Lung (tissue), 11 donors: ENCODE measurements at regions not wholly inside any gene's neighbourhood (a gene's known extent, or its start where the extent isn't known, plus 50 kb on each side); places are given as distances from the start of the nearest gene placed in this dataset.
"Not testable (repeated sequence)": the region's sequence is repeated elsewhere in the genome, so short reads cannot be mapped to it uniquely, and the experiment has no call there.

ENCODE experiments used
- ATAC-seq: fragments of 200-7000 bp; cut with Tn5 transposase; one replicate; pipeline ENCODE4 v1.9.1; 2020; ENCODE audit warnings: moderate number of reproducible peaks; ENCODE audit not compliant: insufficient read depth, low FRiP score
- DNase-seq, 3 donors: peaks; one replicate each; pipeline ENCODE4 v3.0.0-alpha.2; 2013 to 2017
- H3K27ac ChIP-seq, 2 donors: one replicate each; pipeline ENCODE4 v1.5.1; 2013; ENCODE audit warnings: mild to moderate bottlenecking in 2 of 2, moderate library complexity in 2 of 2, control low read depth in 1 of 2, inconsistent platforms in 1 of 2, low read depth in 1 of 2, low read length in 1 of 2
- H3K27me3 ChIP-seq, 3 donors: one replicate each; pipeline ENCODE4 v1.5.1; 2013; ENCODE audit warnings: low read length in 2 of 3; ENCODE audit not compliant: control insufficient read depth in 3 of 3, insufficient read depth in 3 of 3
- H3K36me3 ChIP-seq, 4 donors: one replicate each; pipeline ENCODE4 v1.5.1; 2013; ENCODE audit warnings: low read length in 4 of 4, mild to moderate bottlenecking in 1 of 4, moderate library complexity in 1 of 4; ENCODE audit not compliant: control insufficient read depth in 4 of 4, insufficient read depth in 4 of 4
- H3K4me1 ChIP-seq, 5 donors: one replicate each; pipeline ENCODE4 v1.5.1; 2013; ENCODE audit warnings: low read length in 5 of 5, mild to moderate bottlenecking in 2 of 5, moderate library complexity in 1 of 5; ENCODE audit not compliant: control insufficient read depth in 5 of 5, insufficient read depth in 5 of 5
- H3K4me3 ChIP-seq: one replicate; pipeline ENCODE4 v1.5.1; 2013; ENCODE audit warnings: mild to moderate bottlenecking, control low read depth, moderate library complexity
- H3K9ac ChIP-seq, 2 donors: one replicate each; pipeline ENCODE4 v1.5.1; 2013; ENCODE audit warnings: low read length in 2 of 2, control low read depth in 1 of 2; ENCODE audit not compliant: insufficient read depth in 1 of 2
- H3K9me3 ChIP-seq, 4 donors: one replicate each; pipeline ENCODE4 v1.5.1; 2013; ENCODE audit warnings: low read length in 3 of 4, mild to moderate bottlenecking in 1 of 4, moderate library complexity in 1 of 4; ENCODE audit not compliant: control insufficient read depth in 4 of 4, insufficient read depth in 3 of 4
- CTCF ChIP-seq: IDR thresholded peaks from 2 replicates; pipeline ENCODE4 v1.5.1; 2012; ENCODE audit warnings: mild to moderate bottlenecking; ENCODE audit errors: control extremely low read depth, extremely low read depth
- WGBS, 2 donors: extraction: QIAGEN DNeasy Blood & Tissue Kit; methylation state at CpG; one replicate each; pipeline ENCODE4 v1.1.7; 2013; 5-methylcytosine and 5-hydroxymethylcytosine counted together
- donor health status: control.
- donor health status: control.
- donor health status: Bipolar disorder and iron deficiency.
- donor health status: healthy.
- donor health status: DM: yes; HTN: yes; CAD: no.

GRCh38 chr13:19074519-19074918, 107.1 kb downstream of the TUBA3C start:
- no peak for DNase-seq
- WGBS, 2 donors: 85 to 89% methylated on average over 8 of the region's 8 CpGs
- H3K27me3 ChIP-seq: no peaks in the 10 kb centered on the region

GRCh38 chr13:19074106-19074505, 107.5 kb downstream of the TUBA3C start:
- H3K4me1 ChIP-seq, H3K4me3 ChIP-seq, H3K27me3 ChIP-seq, H3K27ac ChIP-seq, DNase-seq, H3K9me3 ChIP-seq, H3K36me3 ChIP-seq, H3K9ac ChIP-seq, ATAC-seq: not testable (repeated sequence)
- WGBS, 2 donors: 77 to 83% methylated on average over 6 of the region's 6 CpGs

More at GRCh38 chr13:19074519-19074918, 107.1 kb downstream of the TUBA3C start:
- Histone ChIP-seq H3K9ac (no peak overlapping the region), H3K9me3 (peaks cover 0 to 9% (median 3%) of the 10 kb centered on the region in 4 donors), H3K27ac (no peak overlapping the region), H3K36me3 (no peaks in the 10 kb centered on the region), H3K4me3 (no peak overlapping the region), H3K4me1 (no peaks in the 10 kb centered on the region)
- TF ChIP-seq CTCF: no peak
- no peak for ATAC-seq

DNA sequence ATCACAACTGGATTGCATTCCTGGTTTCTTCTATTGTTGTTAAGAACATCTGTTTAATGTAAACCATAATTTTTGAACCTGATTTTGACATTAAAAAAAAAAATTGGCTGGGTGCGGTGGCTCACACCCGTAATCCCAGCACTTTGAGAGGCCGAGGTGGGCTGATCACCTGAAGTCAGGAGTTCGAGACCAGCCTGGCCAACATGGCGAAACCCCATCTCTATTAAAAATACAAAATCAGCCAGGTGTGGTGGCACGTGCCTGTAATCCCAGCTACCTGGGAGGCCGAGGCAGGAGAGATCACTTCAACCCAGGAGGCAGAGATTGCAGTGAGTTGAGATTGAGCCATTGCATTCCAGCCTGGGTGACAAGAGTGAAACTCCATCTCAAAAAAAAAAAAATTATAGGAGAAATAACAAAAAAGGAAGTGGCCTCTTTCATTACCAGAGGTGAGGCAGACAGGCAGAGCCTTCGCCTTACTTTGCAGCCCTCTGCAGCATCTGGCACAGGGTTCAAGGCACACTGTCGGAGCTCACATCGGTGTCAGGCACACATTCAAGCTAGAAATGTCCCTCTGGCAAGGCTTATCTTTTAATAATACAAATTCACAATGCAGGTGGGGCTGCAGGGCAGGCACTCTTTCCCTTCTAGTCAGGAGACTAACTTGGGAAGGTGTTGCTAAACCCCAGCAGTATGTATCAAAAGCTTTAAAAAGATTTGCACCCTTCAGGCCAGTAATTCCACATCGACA, 108.5 kb downstream of the TUBA3C start:
- DNase-seq, H3K36me3 ChIP-seq, ATAC-seq, H3K9ac ChIP-seq, H3K9me3 ChIP-seq, H3K4me1 ChIP-seq, H3K27me3 ChIP-seq, H3K27ac ChIP-seq, H3K4me3 ChIP-seq: not testable (repeated sequence)
- WGBS, 2 donors: 83% methylated on average over 11 of the region's 11 CpGs

DNA sequence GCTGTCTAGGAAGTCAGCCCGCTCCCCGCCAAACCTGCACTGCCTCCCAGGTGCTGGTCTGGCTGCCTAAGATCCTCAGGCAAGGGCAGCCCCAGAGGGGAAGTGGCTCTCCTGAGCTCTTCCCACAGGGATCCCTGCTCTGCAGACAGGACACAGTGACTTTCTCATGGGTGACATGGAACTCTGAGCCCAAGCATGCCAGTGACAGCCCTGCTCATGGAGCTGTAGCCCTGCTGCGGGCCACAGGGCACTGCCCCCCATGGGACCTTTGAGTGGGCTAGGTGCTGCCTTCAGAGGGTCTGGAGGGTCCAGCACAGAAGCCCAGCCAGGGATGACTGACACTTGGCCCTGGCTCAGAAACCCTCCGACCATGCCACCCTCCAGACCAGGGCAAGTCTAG, 109.1 kb downstream of the TUBA3C start:
- DNase-seq (no peak), ATAC-seq (no peak)
- 87 to 88% methylated on average over 4 of the region's 4 CpGs for WGBS, 2 donors
- Histone ChIP-seq H3K4me3 (no peak overlapping the region), H3K27me3 (no peaks in the 10 kb centered on the region), H3K9me3 (peaks cover 0 to 9% (median 5%) of the 10 kb centered on the region in 4 donors), H3K4me1 (no peaks in the 10 kb centered on the region), H3K9ac (no peak overlapping the region), H3K27ac (no peak overlapping the region), H3K36me3 (no peaks in the 10 kb centered on the region)
- TF ChIP-seq CTCF: no peak
